ENCODE measurements at regions not wholly inside any gene's neighbourhood (a gene's known extent, or its start where the extent isn't known, plus 50 kb on each side); places are given as distances from the start of the nearest gene placed in this dataset.

DNA sequence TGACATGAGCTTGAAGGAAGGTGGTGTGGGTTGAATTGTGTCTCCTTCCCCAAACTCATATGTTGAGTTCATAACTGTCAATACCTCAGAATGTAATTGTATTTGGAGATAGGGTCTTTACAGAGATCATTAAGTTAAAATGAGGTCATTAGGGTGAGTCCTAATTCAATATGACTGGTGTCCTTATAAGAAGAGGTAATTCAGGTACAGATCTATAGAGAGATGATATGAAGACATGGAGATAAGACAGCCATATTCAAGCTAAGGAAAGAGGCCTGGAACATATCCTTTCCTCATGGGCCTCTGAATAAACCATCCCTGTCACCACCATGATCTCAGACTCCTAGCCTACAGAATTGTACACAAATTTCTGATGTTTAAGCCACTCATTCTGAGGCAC is 514.7 kb upstream of the MGAT4C start:
- Histone ChIP-seq H3K27me3 (ENCODE audit: control insufficient read depth in 1 of 2, insufficient read depth in 2 of 2, low read length in 2 of 2) (no peaks in the 10 kb centered on the region), H3K4me1 (ENCODE audit: control insufficient read depth in 1 of 2, insufficient read depth in 2 of 2, low read length in 2 of 2) (no peaks in the 10 kb centered on the region), H3K4me3 (ENCODE audit: low read depth in 1 of 2, low read length in 2 of 2) (no peak overlapping the region), H3K9ac (ENCODE audit: low read depth in 1 of 2, low read length in 2 of 2) (no peak overlapping the region), H3K36me3 (ENCODE audit: control insufficient read depth in 1 of 2, insufficient read depth in 2 of 2, low read length in 2 of 2) (no peaks in the 10 kb centered on the region), H3K27ac (ENCODE audit: low read depth, low read length) (no peak overlapping the region), H3K9me3 (ENCODE audit: control insufficient read depth in 1 of 2, low read length in 2 of 2) (no peaks in the 10 kb centered on the region)

- no peak overlapping the region for H3K4me3 ChIP-seq (ENCODE audit: low read depth in 1 of 2, low read length in 2 of 2)
- no peaks in the 10 kb centered on the region for H3K27me3 ChIP-seq (ENCODE audit: control insufficient read depth in 1 of 2, insufficient read depth in 2 of 2, low read length in 2 of 2)
- no peaks in the 10 kb centered on the region for H3K36me3 ChIP-seq (ENCODE audit: control insufficient read depth in 1 of 2, insufficient read depth in 2 of 2, low read length in 2 of 2)
- no peaks in the 10 kb centered on the region for H3K9me3 ChIP-seq (ENCODE audit: control insufficient read depth in 1 of 2, low read length in 2 of 2)
- H3K4me1 ChIP-seq (ENCODE audit: control insufficient read depth in 1 of 2, insufficient read depth in 2 of 2, low read length in 2 of 2), result no peaks in the 10 kb centered on the region
- H3K27ac ChIP-seq (ENCODE audit: low read depth, low read length), result no peak overlapping the region
- H3K9ac ChIP-seq (ENCODE audit: low read depth in 1 of 2, low read length in 2 of 2), result no peak overlapping the region
Observed at GRCh38 chr12:86748894-86749293, 492.7 kb upstream of the MGAT4C start.

DNA sequence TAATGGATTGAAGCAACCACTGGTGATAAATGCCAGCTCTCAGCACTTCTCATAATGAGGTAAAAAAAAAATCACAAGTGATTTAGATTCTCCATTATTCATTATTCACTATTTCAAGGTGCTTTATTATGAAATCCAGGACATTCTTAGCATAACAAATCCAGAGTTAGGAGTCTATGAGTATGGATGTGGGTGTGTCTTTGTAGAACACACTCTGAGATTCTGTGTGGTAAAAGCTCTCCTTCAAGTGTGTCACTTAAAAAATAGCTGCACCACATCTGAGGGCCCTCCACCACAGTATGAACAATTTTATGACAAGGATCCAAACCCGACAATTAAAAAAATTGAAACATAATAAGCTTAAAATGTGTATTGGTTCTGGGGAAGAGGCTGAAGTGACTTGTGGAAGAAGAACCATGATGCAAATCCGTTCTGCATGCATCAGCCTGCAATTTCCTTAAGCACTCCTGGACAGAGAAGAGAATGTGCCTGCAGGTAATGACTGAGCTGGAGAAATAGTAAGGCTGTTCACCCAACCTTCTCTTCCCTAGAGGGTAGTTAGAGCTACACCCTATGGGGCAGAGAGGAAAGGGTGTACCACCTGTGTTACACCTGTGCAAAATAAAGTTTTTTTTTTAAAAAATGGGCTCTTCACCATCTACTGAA is 488.5 kb upstream of the MGAT4C start:
- no peaks in the 10 kb centered on the region for H3K9me3 ChIP-seq (ENCODE audit: control insufficient read depth in 1 of 2, low read length in 2 of 2)
- H3K9ac ChIP-seq (ENCODE audit: low read depth in 1 of 2, low read length in 2 of 2), result no peak overlapping the region
- H3K4me1 ChIP-seq (ENCODE audit: control insufficient read depth in 1 of 2, insufficient read depth in 2 of 2, low read length in 2 of 2), result no peaks in the 10 kb centered on the region
- H3K27ac ChIP-seq (ENCODE audit: low read depth, low read length), result no peak overlapping the region
- H3K36me3 ChIP-seq (ENCODE audit: control insufficient read depth in 1 of 2, insufficient read depth in 2 of 2, low read length in 2 of 2), result no peaks in the 10 kb centered on the region
- H3K4me3 ChIP-seq (ENCODE audit: low read depth in 1 of 2, low read length in 2 of 2), result no peak overlapping the region
- no peaks in the 10 kb centered on the region for H3K27me3 ChIP-seq (ENCODE audit: control insufficient read depth in 1 of 2, insufficient read depth in 2 of 2, low read length in 2 of 2)

GRCh38 chr12:86743875-86744536 is 487.8 kb upstream of the MGAT4C start:
- Histone ChIP-seq H3K9me3 (ENCODE audit: control insufficient read depth in 1 of 2, low read length in 2 of 2) (no peaks in the 10 kb centered on the region), H3K36me3 (ENCODE audit: control insufficient read depth in 1 of 2, insufficient read depth in 2 of 2, low read length in 2 of 2) (no peaks in the 10 kb centered on the region), H3K4me3 (ENCODE audit: low read depth in 1 of 2, low read length in 2 of 2) (no peak overlapping the region), H3K4me1 (ENCODE audit: control insufficient read depth in 1 of 2, insufficient read depth in 2 of 2, low read length in 2 of 2) (no peaks in the 10 kb centered on the region), H3K27me3 (ENCODE audit: control insufficient read depth in 1 of 2, insufficient read depth in 2 of 2, low read length in 2 of 2) (no peaks in the 10 kb centered on the region), H3K9ac (ENCODE audit: low read depth in 1 of 2, low read length in 2 of 2) (no peak overlapping the region), H3K27ac (ENCODE audit: low read depth, low read length) (no peak overlapping the region)

DNA sequence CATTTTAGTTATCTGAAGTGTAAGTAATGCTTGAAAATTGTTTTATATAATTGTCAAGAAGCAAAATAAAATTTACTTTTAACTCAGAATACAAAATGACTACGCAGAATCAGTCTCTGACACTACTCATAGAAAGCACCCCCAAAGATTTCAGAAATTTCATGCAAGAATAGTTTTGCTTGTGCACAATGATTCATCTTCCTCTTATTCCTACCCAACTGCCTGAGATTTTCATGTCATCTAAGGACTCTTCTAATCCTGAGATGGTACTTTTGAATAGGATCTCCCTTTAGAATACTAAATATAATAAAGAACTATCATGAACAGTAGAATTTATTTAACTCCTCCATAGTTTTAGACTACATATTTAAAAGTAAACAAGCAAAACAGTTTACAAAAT is 485.3 kb upstream of the MGAT4C start:
- H3K4me1 ChIP-seq (ENCODE audit: control insufficient read depth in 1 of 2, insufficient read depth in 2 of 2, low read length in 2 of 2), result no peaks in the 10 kb centered on the region
- H3K36me3 ChIP-seq (ENCODE audit: control insufficient read depth in 1 of 2, insufficient read depth in 2 of 2, low read length in 2 of 2), result no peaks in the 10 kb centered on the region
- no peak overlapping the region for H3K4me3 ChIP-seq (ENCODE audit: low read depth in 1 of 2, low read length in 2 of 2)
- H3K9me3 ChIP-seq (ENCODE audit: control insufficient read depth in 1 of 2, low read length in 2 of 2), result no peaks in the 10 kb centered on the region
- H3K27ac ChIP-seq (ENCODE audit: low read depth, low read length), result no peak overlapping the region
- no peak overlapping the region for H3K9ac ChIP-seq (ENCODE audit: low read depth in 1 of 2, low read length in 2 of 2)
- no peaks in the 10 kb centered on the region for H3K27me3 ChIP-seq (ENCODE audit: control insufficient read depth in 1 of 2, insufficient read depth in 2 of 2, low read length in 2 of 2)

DNA sequence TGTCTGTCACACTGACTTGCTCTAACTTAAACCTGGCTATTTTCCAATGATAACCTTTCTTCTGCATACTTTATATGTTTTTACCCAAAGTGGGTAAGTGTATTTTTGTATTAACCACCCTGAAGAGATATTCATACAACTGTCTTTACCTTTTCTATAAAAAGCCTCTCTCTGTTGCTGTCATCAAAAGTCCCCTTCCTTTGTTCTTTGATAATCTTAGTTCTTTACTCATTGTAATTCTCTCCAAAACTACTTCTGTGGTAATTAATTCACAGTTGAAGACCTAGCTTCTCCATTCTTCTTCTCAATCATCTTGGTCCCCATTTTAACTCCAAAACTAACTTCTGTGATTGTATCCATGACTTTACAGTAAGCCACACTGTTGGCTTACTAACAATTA is 479.7 kb upstream of the MGAT4C start:
- Histone ChIP-seq H3K36me3 (ENCODE audit: control insufficient read depth in 1 of 2, insufficient read depth in 2 of 2, low read length in 2 of 2) (no peaks in the 10 kb centered on the region), H3K9ac (ENCODE audit: low read depth in 1 of 2, low read length in 2 of 2) (no peak overlapping the region), H3K27me3 (ENCODE audit: control insufficient read depth in 1 of 2, insufficient read depth in 2 of 2, low read length in 2 of 2) (no peaks in the 10 kb centered on the region), H3K4me1 (ENCODE audit: control insufficient read depth in 1 of 2, insufficient read depth in 2 of 2, low read length in 2 of 2) (no peaks in the 10 kb centered on the region), H3K27ac (ENCODE audit: low read depth, low read length) (no peak overlapping the region), H3K9me3 (ENCODE audit: control insufficient read depth in 1 of 2, low read length in 2 of 2) (no peaks in the 10 kb centered on the region), H3K4me3 (ENCODE audit: low read depth in 1 of 2, low read length in 2 of 2) (no peak overlapping the region)

DNA sequence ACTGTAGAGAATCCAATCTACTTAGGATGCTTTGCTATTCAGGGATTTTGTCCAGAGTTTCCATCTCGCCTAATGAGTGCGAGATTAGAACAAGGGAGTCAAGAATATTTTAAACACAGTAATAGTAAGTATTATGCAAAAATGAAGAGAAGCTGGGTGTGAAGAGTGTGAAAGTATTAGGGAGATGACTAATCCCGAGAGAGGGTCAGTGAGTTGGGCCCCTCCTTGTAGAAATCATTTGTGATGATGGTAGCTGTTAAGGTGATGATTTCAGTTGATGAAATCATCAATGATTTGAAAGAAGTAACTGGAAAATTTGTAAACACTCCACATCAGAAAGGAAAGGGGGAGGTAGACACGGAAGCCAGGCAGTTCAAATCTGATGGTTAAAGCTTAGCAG is 478.9 kb upstream of the MGAT4C start:
- Histone ChIP-seq H3K4me3 (ENCODE audit: low read depth in 1 of 2, low read length in 2 of 2) (no peak overlapping the region), H3K9me3 (ENCODE audit: control insufficient read depth in 1 of 2, low read length in 2 of 2) (no peaks in the 10 kb centered on the region), H3K27me3 (ENCODE audit: control insufficient read depth in 1 of 2, insufficient read depth in 2 of 2, low read length in 2 of 2) (no peaks in the 10 kb centered on the region), H3K36me3 (ENCODE audit: control insufficient read depth in 1 of 2, insufficient read depth in 2 of 2, low read length in 2 of 2) (no peaks in the 10 kb centered on the region), H3K4me1 (ENCODE audit: control insufficient read depth in 1 of 2, insufficient read depth in 2 of 2, low read length in 2 of 2) (no peaks in the 10 kb centered on the region), H3K9ac (ENCODE audit: low read depth in 1 of 2, low read length in 2 of 2) (no peak overlapping the region), H3K27ac (ENCODE audit: low read depth, low read length) (no peak overlapping the region)

DNA sequence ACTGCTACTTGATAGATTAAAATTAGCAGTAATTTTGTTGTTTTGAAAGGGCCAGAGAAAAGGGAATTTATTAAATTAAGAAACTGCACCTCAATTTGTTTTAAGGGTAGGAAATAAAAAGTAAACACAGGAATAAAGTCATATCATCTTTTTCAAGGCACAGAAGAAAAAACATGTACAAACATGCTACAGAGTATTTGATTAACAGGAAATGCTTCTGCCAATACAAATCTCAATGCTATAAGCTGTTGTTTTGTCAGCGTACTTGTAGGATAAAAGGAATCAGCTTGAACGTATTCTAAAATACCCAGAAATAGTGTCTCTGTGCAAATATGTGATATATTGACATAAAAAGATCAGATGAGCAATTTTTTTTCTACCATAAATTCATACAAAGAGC is 474.0 kb upstream of the MGAT4C start:
- Histone ChIP-seq H3K4me1 (ENCODE audit: control insufficient read depth in 1 of 2, insufficient read depth in 2 of 2, low read length in 2 of 2) (no peaks in the 10 kb centered on the region), H3K36me3 (ENCODE audit: control insufficient read depth in 1 of 2, insufficient read depth in 2 of 2, low read length in 2 of 2) (no peaks in the 10 kb centered on the region), H3K9me3 (ENCODE audit: control insufficient read depth in 1 of 2, low read length in 2 of 2) (no peaks in the 10 kb centered on the region), H3K27me3 (ENCODE audit: control insufficient read depth in 1 of 2, insufficient read depth in 2 of 2, low read length in 2 of 2) (no peaks in the 10 kb centered on the region), H3K27ac (ENCODE audit: low read depth, low read length) (no peak overlapping the region), H3K4me3 (ENCODE audit: low read depth in 1 of 2, low read length in 2 of 2) (no peak overlapping the region), H3K9ac (ENCODE audit: low read depth in 1 of 2, low read length in 2 of 2) (no peak overlapping the region)

DNA sequence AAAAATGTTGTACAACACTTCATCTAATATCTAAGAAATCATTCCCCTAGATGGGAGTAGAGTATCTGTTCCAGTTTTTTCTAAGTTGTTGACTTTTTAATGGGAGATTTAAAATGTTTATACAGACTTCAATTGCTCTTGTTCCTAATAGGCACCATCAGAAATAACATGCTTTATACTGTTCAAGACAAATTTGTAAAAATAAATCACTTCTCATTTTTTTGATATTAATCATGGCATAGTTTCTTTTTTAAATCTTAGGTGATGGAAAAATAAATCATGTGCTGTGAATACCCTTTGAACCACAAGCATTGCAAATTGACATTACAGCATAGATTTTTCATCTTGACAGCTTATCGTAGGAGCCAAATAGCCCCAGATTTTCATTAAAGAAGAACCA is 473.5 kb upstream of the MGAT4C start:
- Histone ChIP-seq H3K9ac (ENCODE audit: low read depth in 1 of 2, low read length in 2 of 2) (no peak overlapping the region), H3K9me3 (ENCODE audit: control insufficient read depth in 1 of 2, low read length in 2 of 2) (no peaks in the 10 kb centered on the region), H3K4me1 (ENCODE audit: control insufficient read depth in 1 of 2, insufficient read depth in 2 of 2, low read length in 2 of 2) (no peaks in the 10 kb centered on the region), H3K36me3 (ENCODE audit: control insufficient read depth in 1 of 2, insufficient read depth in 2 of 2, low read length in 2 of 2) (no peaks in the 10 kb centered on the region), H3K27ac (ENCODE audit: low read depth, low read length) (no peak overlapping the region), H3K27me3 (ENCODE audit: control insufficient read depth in 1 of 2, insufficient read depth in 2 of 2, low read length in 2 of 2) (no peaks in the 10 kb centered on the region), H3K4me3 (ENCODE audit: low read depth in 1 of 2, low read length in 2 of 2) (no peak overlapping the region)

DNA sequence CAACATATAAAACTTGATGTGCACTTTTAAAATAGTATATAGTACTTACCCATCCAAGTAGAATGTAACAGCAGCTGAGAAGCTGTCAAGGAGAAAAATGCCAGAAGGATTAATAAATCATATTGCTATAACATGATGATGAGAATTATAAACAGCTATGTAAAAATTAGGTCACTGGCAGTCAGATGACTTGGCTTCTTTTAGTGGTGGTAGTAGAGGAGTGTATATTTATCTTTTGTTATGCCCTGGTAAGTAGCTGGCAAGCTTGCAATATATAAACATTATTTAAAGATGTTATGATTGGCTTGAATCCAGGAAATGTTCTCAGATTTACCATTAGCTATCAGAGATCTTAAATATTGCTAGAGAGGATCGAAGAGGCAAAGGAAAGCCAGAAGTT is 471.0 kb upstream of the MGAT4C start:
- Histone ChIP-seq H3K9me3 (ENCODE audit: control insufficient read depth in 1 of 2, low read length in 2 of 2) (no peaks in the 10 kb centered on the region), H3K9ac (ENCODE audit: low read depth in 1 of 2, low read length in 2 of 2) (no peak overlapping the region), H3K4me1 (ENCODE audit: control insufficient read depth in 1 of 2, insufficient read depth in 2 of 2, low read length in 2 of 2) (no peaks in the 10 kb centered on the region), H3K27me3 (ENCODE audit: control insufficient read depth in 1 of 2, insufficient read depth in 2 of 2, low read length in 2 of 2) (no peaks in the 10 kb centered on the region), H3K4me3 (ENCODE audit: low read depth in 1 of 2, low read length in 2 of 2) (no peak overlapping the region), H3K27ac (ENCODE audit: low read depth, low read length) (no peak overlapping the region), H3K36me3 (ENCODE audit: control insufficient read depth in 1 of 2, insufficient read depth in 2 of 2, low read length in 2 of 2) (no peaks in the 10 kb centered on the region)
